ENCODE measurements at regions not wholly inside any gene's neighbourhood (a gene's known extent, or its start where the extent isn't known, plus 50 kb on each side); places are given as distances from the start of the nearest gene placed in this dataset.

DNA sequence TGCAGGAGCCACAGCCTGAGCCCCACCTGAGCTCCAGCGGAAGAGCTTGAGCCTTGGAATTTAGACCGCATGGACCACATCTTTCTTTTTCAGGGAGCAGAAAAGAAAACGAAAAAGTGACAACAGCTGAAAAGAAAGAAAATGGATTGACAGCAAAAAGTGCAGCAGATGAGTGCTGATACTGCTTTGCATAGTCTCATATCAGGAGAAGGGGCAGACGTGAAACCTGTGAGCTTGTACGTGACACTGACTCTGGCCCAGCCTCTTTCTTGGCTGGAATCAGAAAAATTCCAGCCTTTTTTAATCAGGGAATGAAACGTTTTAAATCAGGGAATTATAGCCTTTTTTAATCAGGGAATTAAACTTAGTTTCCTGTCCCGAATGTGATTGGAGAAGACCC lies 1296.5 kb downstream of the TMEM121 start:
- TF ChIP-seq, protein P1, sequence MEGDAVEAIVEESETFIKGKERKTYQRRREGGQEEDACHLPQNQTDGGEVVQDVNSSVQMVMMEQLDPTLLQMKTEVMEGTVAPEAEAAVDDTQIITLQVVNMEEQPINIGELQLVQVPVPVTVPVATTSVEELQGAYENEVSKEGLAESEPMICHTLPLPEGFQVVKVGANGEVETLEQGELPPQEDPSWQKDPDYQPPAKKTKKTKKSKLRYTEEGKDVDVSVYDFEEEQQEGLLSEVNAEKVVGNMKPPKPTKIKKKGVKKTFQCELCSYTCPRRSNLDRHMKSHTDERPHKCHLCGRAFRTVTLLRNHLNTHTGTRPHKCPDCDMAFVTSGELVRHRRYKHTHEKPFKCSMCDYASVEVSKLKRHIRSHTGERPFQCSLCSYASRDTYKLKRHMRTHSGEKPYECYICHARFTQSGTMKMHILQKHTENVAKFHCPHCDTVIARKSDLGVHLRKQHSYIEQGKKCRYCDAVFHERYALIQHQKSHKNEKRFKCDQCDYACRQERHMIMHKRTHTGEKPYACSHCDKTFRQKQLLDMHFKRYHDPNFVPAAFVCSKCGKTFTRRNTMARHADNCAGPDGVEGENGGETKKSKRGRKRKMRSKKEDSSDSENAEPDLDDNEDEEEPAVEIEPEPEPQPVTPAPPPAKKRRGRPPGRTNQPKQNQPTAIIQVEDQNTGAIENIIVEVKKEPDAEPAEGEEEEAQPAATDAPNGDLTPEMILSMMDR (IDR thresholded peaks at IDR 0.05), result no peak
- no peak for TF ChIP-seq POLR2A (IDR thresholded peaks at IDR 0.05)
